A673 (cell line): ENCODE measurements at regions not wholly inside any gene's neighbourhood (a gene's known extent, or its start where the extent isn't known, plus 50 kb on each side); places are given as distances from the start of the nearest gene placed in this dataset.

Experiments used
- CTCF ChIP-seq: fragments of 300-800, 200-600 bp; sonication (generic); conservative IDR thresholded peaks from 2 replicates; pipeline ENCODE4 v1.5.1; 2017; ENCODE audit warnings: low read depth, mild to moderate bottlenecking, antibody characterized with exemption, low read length, moderate library complexity, mixed read lengths
- EZH2 ChIP-seq: fragments of 200-600 bp; sonication (generic); IDR thresholded peaks from 2 replicates; pipeline ENCODE4 v1.6.1; 2017; ENCODE audit warnings: borderline replicate concordance, low read depth, mild to moderate bottlenecking, mixed read lengths, antibody characterized with exemption, low read length; ENCODE audit not compliant: poor library complexity, severe bottlenecking

GRCh38 chr12:68536885-68537485, 73.7 kb upstream of the RAP1B start:
- TF ChIP-seq CTCF (no peak), EZH2 (no peak)
